DMS53 treated with DMSO at 0.1 percent for 48 hours (cell line): ENCODE measurements at regions not wholly inside any gene's neighbourhood (a gene's known extent, or its start where the extent isn't known, plus 50 kb on each side); places are given as distances from the start of the nearest gene placed in this dataset.
"Not testable (repeated sequence)": the region's sequence is repeated elsewhere in the genome, so short reads cannot be mapped to it uniquely, and the experiment has no call there.

Experiments
- DNase-seq: peaks from one replicate; lab custom pipeline; 2025; ENCODE audit not compliant: unreplicated experiment; lab: John Stamatoyannopoulos, UW

- DNase-seq = no peak
Measured at GRCh38 chr6:164097551-164098398, 683.3 kb downstream of the QKI start.

- no peak for DNase-seq
Measured at GRCh38 chr6:164097056-164097455, 682.5 kb downstream of the QKI start.

- DNase-seq = no peak
Measured at GRCh38 chr6:164095056-164095455, 680.5 kb downstream of the QKI start.

GRCh38 chr6:164087870-164088269, 673.4 kb downstream of the QKI start:
- DNase-seq = no peak

- DNase-seq = no peak
Measured at GRCh38 chr6:164087211-164087610, 672.7 kb downstream of the QKI start.

- no peak for DNase-seq
Measured at GRCh38 chr6:164086076-164086887, 671.8 kb downstream of the QKI start.

GRCh38 chr6:164085091-164086075, 670.9 kb downstream of the QKI start:
- DNase-seq = no peak

- no peak for DNase-seq
Measured at GRCh38 chr6:164079275-164079600, 664.7 kb downstream of the QKI start.

GRCh38 chr6:164078532-164079274, 664.2 kb downstream of the QKI start:
- no peak for DNase-seq

- not testable (repeated sequence) for DNase-seq
Measured at GRCh38 chr6:164076818-164077532, 662.5 kb downstream of the QKI start.

GRCh38 chr6:164075981-164076615, 661.6 kb downstream of the QKI start:
- no peak for DNase-seq

- no peak for DNase-seq
Measured at GRCh38 chr6:164072240-164072666, 657.7 kb downstream of the QKI start.

GRCh38 chr6:164069350-164069990, 655.0 kb downstream of the QKI start:
- DNase-seq = no peak

- DNase-seq = no peak
Measured at GRCh38 chr6:164068527-164068926, 654.0 kb downstream of the QKI start.

- DNase-seq = no peak
Measured at GRCh38 chr6:164066766-164067165, 652.2 kb downstream of the QKI start.

GRCh38 chr6:164066335-164066734, 651.8 kb downstream of the QKI start:
- DNase-seq = no peak

- DNase-seq = no peak
Measured at GRCh38 chr6:164063346-164063745, 648.8 kb downstream of the QKI start.

- DNase-seq = no peak
Measured at GRCh38 chr6:164062872-164063271, 648.4 kb downstream of the QKI start.

GRCh38 chr6:164057876-164058275, 643.4 kb downstream of the QKI start:
- DNase-seq = no peak
